Peyer's patch (tissue), 4 donors: ENCODE measurements at regions not wholly inside any gene's neighbourhood (a gene's known extent, or its start where the extent isn't known, plus 50 kb on each side); places are given as distances from the start of the nearest gene placed in this dataset.

Experiments used
- DNase-seq, 3 donors: peaks; one replicate each; pipeline ENCODE4 v3.0.0-alpha.2; 2017 to 2019
- H3K27ac ChIP-seq, 4 donors: fragments of 200-600 bp; sonication (generic); one replicate each; pipeline ENCODE4 v1.5.1; 2016 to 2019
- H3K27me3 ChIP-seq, 2 donors: fragments of 200-600 bp; sonication (generic); one replicate each; pipeline ENCODE4 v1.5.1; 2019
- H3K36me3 ChIP-seq, 3 donors: fragments of 200-600 bp; sonication (generic); one replicate each; pipeline ENCODE4 v1.5.1; 2016 to 2019
- H3K4me1 ChIP-seq, 4 donors: fragments of 200-600 bp; sonication (generic); one replicate each; pipeline ENCODE4 v1.5.1; 2016 to 2019
- H3K4me3 ChIP-seq, 4 donors: fragments of 200-600 bp; sonication (generic); 1 replicate in 3 of 4; 2 replicates in 1 of 4; pipeline ENCODE4 v1.5.1; 2016 to 2019; ENCODE audit warnings: mild to moderate bottlenecking in 1 of 4
- H3K9me3 ChIP-seq, 4 donors: fragments of 200-600 bp; sonication (generic); one replicate each; pipeline ENCODE4 v1.5.1; 2016 to 2019; ENCODE audit warnings: mild to moderate bottlenecking in 1 of 4
- CTCF ChIP-seq, 6 experiments: fragments of 450-650 bp in 4 of 6; fragments of 200-600 bp in 2 of 6; sonication (generic) in 1 of 6; IDR thresholded peaks; one replicate each; pipeline ENCODE4 v1.5.1; 2017 to 2019; ENCODE audit warnings: antibody characterized with exemption in 6 of 6, mild to moderate bottlenecking in 3 of 6, moderate library complexity in 1 of 6
- POLR2A ChIP-seq, 2 donors: fragments of 450-650 bp; IDR thresholded peaks; one replicate each; pipeline ENCODE4 v1.5.1; 2017; ENCODE audit warnings: antibody characterized with exemption in 2 of 2, mild to moderate bottlenecking in 2 of 2, moderate library complexity in 2 of 2

DNA sequence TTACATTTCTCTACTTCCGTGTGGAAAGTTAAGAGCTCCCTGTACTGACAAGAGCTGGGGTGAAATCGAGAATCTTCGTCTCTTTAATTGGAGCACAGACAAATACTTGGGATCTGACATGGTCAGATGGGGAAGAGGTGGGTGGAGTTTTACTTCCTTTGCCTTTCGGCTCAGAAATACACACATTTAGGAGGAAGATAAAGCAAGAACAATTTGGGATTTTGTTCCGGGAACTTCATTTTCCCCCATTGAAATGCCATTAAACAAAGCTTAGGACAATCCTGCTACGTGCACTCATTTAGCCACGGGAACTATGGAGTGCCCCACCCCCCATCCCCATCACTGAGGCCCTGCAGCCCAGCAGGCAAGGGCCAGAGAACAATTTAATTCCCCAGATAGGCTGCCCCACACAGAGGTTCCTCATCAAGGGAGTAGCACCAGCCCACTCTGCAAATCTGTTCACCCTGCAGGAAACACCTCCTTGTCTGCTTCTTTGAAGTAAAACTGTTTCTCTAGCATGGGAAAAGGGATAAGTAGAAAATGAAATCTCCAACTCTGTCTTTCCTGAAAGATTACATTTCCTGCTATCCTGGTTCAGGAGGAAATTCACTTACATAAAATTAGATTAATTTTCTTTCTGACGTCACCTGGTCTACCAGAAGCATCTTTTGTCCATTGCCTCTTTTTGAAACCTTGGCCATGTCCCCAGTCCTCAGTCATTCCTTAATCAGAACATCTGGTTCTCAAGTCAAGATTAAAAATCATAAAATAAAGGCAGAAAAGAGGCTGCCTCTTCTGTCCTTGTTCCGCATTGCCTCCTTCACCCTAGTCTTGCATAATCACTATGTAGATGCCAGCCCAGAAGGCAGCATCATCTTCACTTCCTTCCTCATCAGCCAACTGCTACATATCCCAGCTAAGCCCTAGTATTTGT is 206.4 kb downstream of the ENC1 start:
- no peak overlapping the region for H3K27ac ChIP-seq
- H3K4me1 ChIP-seq = no peaks in the 10 kb centered on the region
- H3K9me3 ChIP-seq = no peaks in the 10 kb centered on the region
- no peak overlapping the region for H3K4me3 ChIP-seq
- no peaks in the 10 kb centered on the region for H3K27me3 ChIP-seq
- DNase-seq = no peak
- no peaks in the 10 kb centered on the region for H3K36me3 ChIP-seq
- TF ChIP-seq POLR2A (IDR thresholded peaks at IDR 0.05) (no peak), CTCF (IDR thresholded peaks at IDR 0.05) (no peak)

GRCh38 chr5:74433255-74433895 is 207.2 kb downstream of the ENC1 start:
- no peaks in the 10 kb centered on the region for H3K4me1 ChIP-seq
- no peak for DNase-seq
- no peaks in the 10 kb centered on the region for H3K9me3 ChIP-seq

GRCh38 chr5:74432721-74433120 is 207.8 kb downstream of the ENC1 start:
- no peak for TF ChIP-seq POLR2A (IDR thresholded peaks at IDR 0.05)
- TF ChIP-seq CTCF (IDR thresholded peaks at IDR 0.05) = no peak
- no peak for DNase-seq
- no peaks in the 10 kb centered on the region for H3K36me3 ChIP-seq
- no peaks in the 10 kb centered on the region for H3K4me1 ChIP-seq
- H3K9me3 ChIP-seq = no peaks in the 10 kb centered on the region
- H3K27me3 ChIP-seq = no peaks in the 10 kb centered on the region
- H3K27ac ChIP-seq = no peak overlapping the region
- no peak overlapping the region for H3K4me3 ChIP-seq

More at GRCh38 chr5:74433255-74433895, 207.2 kb downstream of the ENC1 start:
- no peak overlapping the region for H3K27ac ChIP-seq
- H3K36me3 ChIP-seq = no peaks in the 10 kb centered on the region
- TF ChIP-seq CTCF (IDR thresholded peaks at IDR 0.05) (no peak), POLR2A (IDR thresholded peaks at IDR 0.05) (no peak)
- no peak overlapping the region for H3K4me3 ChIP-seq
- H3K27me3 ChIP-seq = no peaks in the 10 kb centered on the region

- no peak overlapping the region for H3K27ac ChIP-seq
- no peaks in the 10 kb centered on the region for H3K4me1 ChIP-seq
- no peak overlapping the region for H3K4me3 ChIP-seq
- no peaks in the 10 kb centered on the region for H3K27me3 ChIP-seq
- no peaks in the 10 kb centered on the region for H3K36me3 ChIP-seq
- no peaks in the 10 kb centered on the region for H3K9me3 ChIP-seq
- TF ChIP-seq POLR2A (IDR thresholded peaks at IDR 0.05) = no peak
- no peak for TF ChIP-seq CTCF (IDR thresholded peaks at IDR 0.05)
- no peak for DNase-seq
Measured at GRCh38 chr5:74432216-74432615, 208.3 kb downstream of the ENC1 start.

DNA sequence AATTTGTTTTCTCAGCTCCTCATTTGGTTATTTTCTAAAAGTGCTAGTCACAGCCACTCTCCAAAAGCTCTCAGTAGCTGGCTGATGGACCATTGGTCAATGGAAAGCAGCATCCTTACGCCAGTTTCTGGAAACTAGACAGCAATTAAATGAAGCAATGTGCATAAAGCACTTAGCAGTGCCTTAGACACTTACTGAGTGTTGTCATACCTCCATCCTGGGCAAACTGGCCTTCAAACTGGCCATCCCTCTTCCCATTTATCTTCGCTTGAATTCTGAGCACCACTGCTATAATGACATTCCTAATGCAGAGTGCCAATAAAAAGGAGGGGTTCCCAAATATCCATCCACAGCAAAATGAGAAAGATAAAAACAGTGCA is 209.2 kb downstream of the ENC1 start:
- H3K4me3 ChIP-seq = no peak overlapping the region
- no peaks in the 10 kb centered on the region for H3K27me3 ChIP-seq
- no peaks in the 10 kb centered on the region for H3K9me3 ChIP-seq
- TF ChIP-seq CTCF (IDR thresholded peaks at IDR 0.05) (no peak), POLR2A (IDR thresholded peaks at IDR 0.05) (no peak)
- no peak overlapping the region for H3K27ac ChIP-seq
- no peaks in the 10 kb centered on the region for H3K4me1 ChIP-seq
- DNase-seq = no peak
- no peaks in the 10 kb centered on the region for H3K36me3 ChIP-seq
